Effector memory CD8-positive, alpha-beta T cell (primary cell): ENCODE measurements at regions not wholly inside any gene's neighbourhood (a gene's known extent, or its start where the extent isn't known, plus 50 kb on each side); places are given as distances from the start of the nearest gene placed in this dataset.
A peak's percentile ranks its signal among the peaks of the same experiment; 100 is the strongest.
"Not testable (repeated sequence)": the region's sequence is repeated elsewhere in the genome, so short reads cannot be mapped to it uniquely, and the experiment has no call there.

Experiments used
- ATAC-seq: fragments of 150-1000 bp; cut with Tn5 transposase; replicated peaks from 2 replicates; pipeline ENCODE4 v1.10.0; 2021; ENCODE audit warnings: mild to moderate bottlenecking, moderate library complexity
- DNase-seq, 3 experiments: peaks; one replicate each; pipeline ENCODE4 v3.0.0; 2021
- H3K27ac Mint-ChIP-seq, 2 donors: one replicate each; pipeline ENCODE4 v1.8.0; 2022; ENCODE audit warnings: mild to moderate bottlenecking in 2 of 2, mixed read lengths in 2 of 2, moderate library complexity in 2 of 2
- H3K27me3 Mint-ChIP-seq, 2 donors: one replicate each; pipeline ENCODE4 v1.8.0; 2022; ENCODE audit warnings: mixed read lengths in 2 of 2
- H3K36me3 Mint-ChIP-seq: one replicate; pipeline ENCODE4 v1.8.0; 2022; ENCODE audit warnings: mild to moderate bottlenecking, moderate library complexity, mixed read lengths; ENCODE audit not compliant: insufficient read depth
- H3K4me1 Mint-ChIP-seq, 2 donors: one replicate each; pipeline ENCODE4 v1.8.0; 2022; ENCODE audit warnings: low read depth in 2 of 2, mixed read lengths in 2 of 2
- H3K4me3 Mint-ChIP-seq, 2 donors: one replicate each; pipeline ENCODE4 v1.8.0; 2022; ENCODE audit warnings: mild to moderate bottlenecking in 2 of 2, mixed read lengths in 2 of 2, moderate library complexity in 2 of 2
- H3K9me3 Mint-ChIP-seq, 2 donors: one replicate each; pipeline ENCODE4 v1.8.0; 2022; ENCODE audit warnings: mixed read lengths in 2 of 2

DNA sequence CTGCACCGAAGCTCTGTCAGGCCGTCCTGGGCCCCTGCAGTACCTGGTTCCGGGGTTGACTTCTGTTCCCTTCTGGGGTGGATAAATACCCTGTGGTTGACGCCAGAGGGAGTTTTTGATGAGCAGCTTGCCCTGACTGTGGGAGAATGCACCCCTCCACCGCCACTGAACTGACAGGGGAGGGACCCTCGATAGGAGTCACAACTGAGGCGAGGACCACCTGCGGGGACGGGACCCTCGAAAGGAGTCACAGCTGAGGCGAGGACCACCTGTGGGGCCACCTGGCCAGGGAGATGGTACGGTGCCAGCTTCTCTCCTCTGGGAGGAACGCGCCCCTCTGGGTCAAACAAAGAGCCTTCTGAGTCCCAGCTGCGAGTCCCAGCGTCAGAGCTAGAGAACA, 100.1 kb upstream of the FRMD1 start:
- no peak overlapping the region for H3K27ac Mint-ChIP-seq
- peaks cover 19 to 33% of the 10 kb centered on the region in 2 donors for H3K27me3 Mint-ChIP-seq
- no peak overlapping the region for H3K4me3 Mint-ChIP-seq
- H3K9me3 Mint-ChIP-seq = no peaks in the 10 kb centered on the region
- H3K36me3 Mint-ChIP-seq = no peaks in the 10 kb centered on the region
- H3K4me1 Mint-ChIP-seq = no peaks in the 10 kb centered on the region
- ATAC-seq = no peak
- no peak for DNase-seq

- Mint-ChIP-seq H3K4me3 (no peak overlapping the region), H3K27me3 (peaks cover 19 to 29% of the 10 kb centered on the region in 2 donors), H3K4me1 (no peaks in the 10 kb centered on the region), H3K36me3 (no peaks in the 10 kb centered on the region), H3K27ac (no peak overlapping the region), H3K9me3 (no peaks in the 10 kb centered on the region)
- no peak for DNase-seq
- ATAC-seq = no peak
Measured at GRCh38 chr6:168177103-168177891, 98.3 kb upstream of the FRMD1 start.

GRCh38 chr6:168171673-168172353, 92.8 kb upstream of the FRMD1 start:
- no peak overlapping the region for H3K27ac Mint-ChIP-seq
- H3K4me3 Mint-ChIP-seq = no peak overlapping the region
- peaks cover 0 to 16% of the 10 kb centered on the region in 2 donors for H3K27me3 Mint-ChIP-seq
- ATAC-seq (no peak), DNase-seq (no peak)
- H3K9me3 Mint-ChIP-seq = peaks cover 2 to 9% of the 10 kb centered on the region in 2 donors
- H3K36me3 Mint-ChIP-seq = no peaks in the 10 kb centered on the region
- peaks cover 0 to 10% of the 10 kb centered on the region in 2 donors for H3K4me1 Mint-ChIP-seq

GRCh38 chr6:168170841-168171601, 92.0 kb upstream of the FRMD1 start:
- H3K4me1 Mint-ChIP-seq = peaks cover 0 to 10% of the 10 kb centered on the region in 2 donors
- peaks cover 0 to 16% of the 10 kb centered on the region in 2 donors for H3K27me3 Mint-ChIP-seq
- ATAC-seq (no peak), DNase-seq (no peak)
- no peak overlapping the region for H3K27ac Mint-ChIP-seq
- no peaks in the 10 kb centered on the region for H3K36me3 Mint-ChIP-seq
- H3K9me3 Mint-ChIP-seq = peaks cover 2 to 9% of the 10 kb centered on the region in 2 donors
- no peak overlapping the region for H3K4me3 Mint-ChIP-seq

- peaks cover 0 to 16% of the 10 kb centered on the region in 2 donors for H3K27me3 Mint-ChIP-seq
- no peak overlapping the region for H3K4me3 Mint-ChIP-seq
Measured at GRCh38 chr6:168169624-168170023, 90.6 kb upstream of the FRMD1 start.

DNA sequence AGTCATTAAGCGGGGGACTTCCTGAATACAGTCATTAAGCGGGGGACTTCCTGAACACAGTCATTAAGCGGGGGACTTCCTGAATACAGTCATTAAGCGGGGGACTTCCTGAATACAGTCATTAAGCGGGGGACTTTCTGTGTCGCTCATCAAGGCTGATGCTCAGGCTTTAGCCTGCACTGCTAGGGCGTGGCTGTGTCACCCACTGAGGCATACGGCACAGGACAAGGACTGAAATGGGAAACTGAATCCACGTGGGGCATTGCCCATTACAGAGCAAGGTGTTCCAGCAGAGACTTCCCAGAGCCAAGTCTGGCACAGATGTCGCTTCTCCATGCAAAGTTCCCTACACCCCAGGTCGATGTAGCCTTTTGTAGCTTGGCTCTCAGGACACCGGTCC, 89.9 kb upstream of the FRMD1 start:
- H3K9me3 Mint-ChIP-seq, H3K27ac Mint-ChIP-seq, H3K27me3 Mint-ChIP-seq, H3K4me3 Mint-ChIP-seq, H3K36me3 Mint-ChIP-seq, DNase-seq, ATAC-seq: not testable (repeated sequence)
- H3K4me1 Mint-ChIP-seq = peaks cover 0 to 10% of the 10 kb centered on the region in 2 donors

More at GRCh38 chr6:168169624-168170023, 90.6 kb upstream of the FRMD1 start:
- Mint-ChIP-seq H3K27ac (peak overlapping the region in 1 of 2 donors; percentile 20), H3K9me3 (peaks cover 2 to 9% of the 10 kb centered on the region in 2 donors), H3K36me3 (no peaks in the 10 kb centered on the region), H3K4me1 (peaks cover 0 to 10% of the 10 kb centered on the region in 2 donors)
- DNase-seq = no peak
- no peak for ATAC-seq

DNA sequence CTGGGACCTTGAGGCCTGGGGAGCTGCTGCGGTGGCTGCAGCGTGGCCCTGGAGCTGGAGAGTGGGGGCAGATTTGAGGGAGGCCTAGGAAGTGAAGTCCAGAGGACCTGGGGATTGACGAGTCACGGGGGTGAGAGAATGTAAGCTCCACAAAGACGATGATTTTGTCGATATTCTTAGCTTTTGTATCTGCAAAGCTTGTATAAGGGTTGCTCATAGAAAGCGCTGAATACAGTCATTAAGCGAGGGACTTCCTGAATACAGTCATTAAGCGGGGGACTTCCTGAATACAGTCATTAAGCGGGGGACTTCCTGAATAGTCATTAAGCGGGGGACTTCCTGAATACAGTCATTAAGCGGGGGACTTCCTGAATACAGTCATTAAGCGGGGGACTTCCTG, 89.3 kb upstream of the FRMD1 start:
- H3K27me3 Mint-ChIP-seq = peaks cover 3 to 14% of the 10 kb centered on the region in 2 donors
- not testable (repeated sequence) for DNase-seq, H3K36me3 Mint-ChIP-seq, H3K9me3 Mint-ChIP-seq, ATAC-seq
- peak overlapping the region in 1 of 2 donors; percentile 90 for H3K27ac Mint-ChIP-seq
- H3K4me3 Mint-ChIP-seq = peak overlapping the region in 1 of 2 donors; percentile 40
- peaks cover 0 to 10% of the 10 kb centered on the region in 2 donors for H3K4me1 Mint-ChIP-seq

DNA sequence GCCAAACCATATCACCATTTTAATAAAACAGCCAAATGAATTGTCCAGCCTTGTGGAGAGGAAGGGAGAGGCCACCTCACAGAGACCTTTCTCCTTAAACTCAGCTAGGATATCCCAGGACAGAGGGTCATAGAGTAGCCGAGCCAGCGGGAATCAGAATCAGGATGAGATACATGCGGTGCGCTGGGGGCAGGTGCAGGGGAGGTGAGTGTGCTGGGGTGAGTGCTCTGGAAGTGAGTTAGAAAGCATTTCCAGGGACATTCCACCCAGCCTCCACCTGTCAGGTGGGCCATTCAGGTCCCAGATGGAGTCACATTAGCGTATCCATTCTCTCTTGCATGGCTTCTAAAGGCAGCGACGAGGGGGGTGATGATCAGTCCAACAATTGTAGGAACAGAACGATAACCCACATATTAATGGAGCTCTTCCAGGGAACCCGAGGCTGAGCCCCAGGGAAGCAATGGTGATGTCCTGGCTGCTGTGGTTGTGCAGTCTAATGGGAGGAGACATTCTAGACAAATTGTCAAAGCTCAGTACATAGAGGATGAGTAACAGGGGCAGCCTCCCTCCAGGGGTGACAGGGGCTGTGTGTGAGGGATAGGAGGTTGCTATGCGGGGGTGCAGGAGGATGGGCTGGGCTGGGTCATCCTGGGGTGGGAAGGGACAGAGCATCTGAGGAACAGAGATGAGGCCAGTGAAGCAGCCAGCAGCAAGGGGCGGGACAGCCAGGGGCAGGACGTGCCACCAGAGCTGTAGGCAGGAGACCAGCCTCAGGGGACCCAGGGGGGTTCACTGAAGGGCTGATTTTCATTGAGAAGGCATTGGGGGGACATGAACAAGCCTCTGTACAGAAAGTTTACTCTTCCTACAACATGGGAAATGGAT, 88.7 kb upstream of the FRMD1 start:
- Mint-ChIP-seq H3K36me3 (no peaks in the 10 kb centered on the region), H3K4me3 (peak overlapping the region in 1 of 2 donors; percentile 40), H3K9me3 (peaks cover 2 to 9% of the 10 kb centered on the region in 2 donors), H3K27me3 (peaks cover 6 to 20% of the 10 kb centered on the region in 2 donors), H3K27ac (peak overlapping the region in 1 of 2 donors; percentile 90), H3K4me1 (peaks cover 0 to 10% of the 10 kb centered on the region in 2 donors)
- DNase-seq (no peak), ATAC-seq (no peak)

DNA sequence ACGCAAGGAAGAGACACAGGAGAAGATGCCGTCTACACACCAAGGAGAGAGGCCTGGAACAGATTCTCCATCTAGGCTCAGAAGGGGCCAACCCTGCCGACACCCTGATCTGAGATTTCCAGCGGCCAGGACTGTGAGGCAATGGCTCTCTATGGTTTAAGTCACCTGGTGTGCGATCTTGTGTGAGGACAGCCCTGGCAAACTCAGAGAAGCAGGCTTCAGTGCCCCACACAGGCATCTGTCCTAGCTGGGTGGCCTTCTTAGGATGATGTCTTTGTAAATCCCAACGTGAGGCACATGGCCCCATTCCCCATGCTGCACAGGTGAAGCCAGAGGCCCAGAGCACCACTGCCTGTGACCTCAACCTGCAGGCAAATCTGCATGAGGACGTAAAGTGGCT, 87.6 kb upstream of the FRMD1 start:
- Mint-ChIP-seq H3K4me3 (no peak overlapping the region), H3K9me3 (peaks cover 2 to 9% of the 10 kb centered on the region in 2 donors), H3K4me1 (peaks cover 0 to 10% of the 10 kb centered on the region in 2 donors), H3K36me3 (no peaks in the 10 kb centered on the region), H3K27me3 (peaks cover 6 to 21% of the 10 kb centered on the region in 2 donors), H3K27ac (no peak overlapping the region)
- ATAC-seq = no peak
- DNase-seq = no peak

GRCh38 chr6:168165891-168166290, 86.9 kb upstream of the FRMD1 start:
- peaks cover 2 to 9% of the 10 kb centered on the region in 2 donors for H3K9me3 Mint-ChIP-seq
- no peak for ATAC-seq
- H3K4me3 Mint-ChIP-seq = no peak overlapping the region
- H3K27ac Mint-ChIP-seq = no peak overlapping the region
- no peak for DNase-seq
- H3K27me3 Mint-ChIP-seq = peaks cover 6 to 17% of the 10 kb centered on the region in 2 donors
- H3K36me3 Mint-ChIP-seq = no peaks in the 10 kb centered on the region
- peaks cover 0 to 10% of the 10 kb centered on the region in 2 donors for H3K4me1 Mint-ChIP-seq

GRCh38 chr6:168165373-168165772, 86.4 kb upstream of the FRMD1 start:
- ATAC-seq = no peak
- H3K9me3 Mint-ChIP-seq = peaks cover 2 to 9% of the 10 kb centered on the region in 2 donors

GRCh38 chr6:168164462-168165061, 85.5 kb upstream of the FRMD1 start:
- DNase-seq (no peak), ATAC-seq (no peak)
- Mint-ChIP-seq H3K4me3 (no peak overlapping the region), H3K9me3 (peaks cover 2 to 9% of the 10 kb centered on the region in 2 donors), H3K27ac (no peak overlapping the region), H3K4me1 (peaks cover 0 to 10% of the 10 kb centered on the region in 2 donors), H3K36me3 (no peaks in the 10 kb centered on the region), H3K27me3 (peaks cover 6 to 12% of the 10 kb centered on the region in 2 donors)

More at GRCh38 chr6:168165373-168165772, 86.4 kb upstream of the FRMD1 start:
- Mint-ChIP-seq H3K4me3 (no peak overlapping the region), H3K27me3 (peaks cover 6 to 12% of the 10 kb centered on the region in 2 donors), H3K27ac (no peak overlapping the region), H3K36me3 (no peaks in the 10 kb centered on the region), H3K4me1 (peaks cover 0 to 10% of the 10 kb centered on the region in 2 donors)
- no peak for DNase-seq
